ENCODE measurements at regions not wholly inside any gene's neighbourhood (a gene's known extent, or its start where the extent isn't known, plus 50 kb on each side); places are given as distances from the start of the nearest gene placed in this dataset.

GRCh38 chr1:68994096-68994495, 497.2 kb upstream of the DEPDC1 start:
- ATAC-seq (no peak), DNase-seq (no peak)
- peaks cover under 1% of the 10 kb centered on the region for H3K9me3 ChIP-seq
- H3K4me1 ChIP-seq (ENCODE audit: low read depth), result no peaks in the 10 kb centered on the region
- TF ChIP-seq CTCF (IDR thresholded peaks at IDR 0.05), result no peak
- intact Hi-C loops (cut with DNase I, micrococcal nuclease), result no loop called here
- no peaks in the 10 kb centered on the region for H3K36me3 ChIP-seq (ENCODE audit: low read depth)
- H3K4me3 ChIP-seq, result no peak overlapping the region

GRCh38 chr1:69016468-69016867, 519.6 kb upstream of the DEPDC1 start:
- intact Hi-C loops (cut with DNase I, micrococcal nuclease), result no loop called here
- no peaks in the 10 kb centered on the region for H3K4me1 ChIP-seq (ENCODE audit: low read depth)
- no peak for DNase-seq
- no peak overlapping the region for H3K4me3 ChIP-seq
- no peak for TF ChIP-seq CTCF (IDR thresholded peaks at IDR 0.05)
- H3K36me3 ChIP-seq (ENCODE audit: low read depth), result no peaks in the 10 kb centered on the region
- H3K9me3 ChIP-seq, result peaks cover 4% of the 10 kb centered on the region
- ATAC-seq, result no peak

GRCh38 chr1:69029649-69030048, 532.8 kb upstream of the DEPDC1 start:
- Histone ChIP-seq H3K4me1 (ENCODE audit: low read depth) (no peaks in the 10 kb centered on the region), H3K9me3 (peaks cover 33% of the 10 kb centered on the region), H3K36me3 (ENCODE audit: low read depth) (no peaks in the 10 kb centered on the region), H3K4me3 (no peak overlapping the region)
- intact Hi-C loops (cut with DNase I, micrococcal nuclease), result no loop called here
- ATAC-seq, result no peak
- DNase-seq, result no peak
- TF ChIP-seq CTCF (IDR thresholded peaks at IDR 0.05), result no peak

GRCh38 chr1:69038379-69038778, 529.3 kb upstream of the LRRC7 start:
- Histone ChIP-seq H3K4me3 (no peak overlapping the region), H3K4me1 (ENCODE audit: low read depth) (no peaks in the 10 kb centered on the region), H3K36me3 (ENCODE audit: low read depth) (no peaks in the 10 kb centered on the region), H3K9me3 (peaks cover 36% of the 10 kb centered on the region)
- no peak for DNase-seq
- TF ChIP-seq CTCF (IDR thresholded peaks at IDR 0.05), result no peak
- intact Hi-C loops (cut with DNase I, micrococcal nuclease), result no loop called here
- ATAC-seq, result no peak

GRCh38 chr1:69045572-69045971, 522.1 kb upstream of the LRRC7 start:
- no peak for DNase-seq
- Histone ChIP-seq H3K36me3 (ENCODE audit: low read depth) (no peaks in the 10 kb centered on the region), H3K9me3 (peaks cover 4% of the 10 kb centered on the region), H3K4me1 (ENCODE audit: low read depth) (no peaks in the 10 kb centered on the region), H3K4me3 (no peak overlapping the region)
- intact Hi-C loops (cut with DNase I, micrococcal nuclease), result no loop called here
- no peak for ATAC-seq
- no peak for TF ChIP-seq CTCF (IDR thresholded peaks at IDR 0.05)

- H3K36me3 ChIP-seq (ENCODE audit: low read depth), result no peaks in the 10 kb centered on the region
- no peak overlapping the region for H3K4me3 ChIP-seq
- ATAC-seq, result no peak
- no peak for DNase-seq
- no peak for TF ChIP-seq CTCF (IDR thresholded peaks at IDR 0.05)
- no peaks in the 10 kb centered on the region for H3K4me1 ChIP-seq (ENCODE audit: low read depth)
- intact Hi-C loops (cut with DNase I, micrococcal nuclease), result no loop called here
- no peaks in the 10 kb centered on the region for H3K9me3 ChIP-seq
Measured at GRCh38 chr1:69055194-69055593, 512.5 kb upstream of the LRRC7 start.

Measured in mucosa of descending colon (tissue), 3 donors.